ENCODE measurements at regions not wholly inside any gene's neighbourhood (a gene's known extent, or its start where the extent isn't known, plus 50 kb on each side); places are given as distances from the start of the nearest gene placed in this dataset.

DNA sequence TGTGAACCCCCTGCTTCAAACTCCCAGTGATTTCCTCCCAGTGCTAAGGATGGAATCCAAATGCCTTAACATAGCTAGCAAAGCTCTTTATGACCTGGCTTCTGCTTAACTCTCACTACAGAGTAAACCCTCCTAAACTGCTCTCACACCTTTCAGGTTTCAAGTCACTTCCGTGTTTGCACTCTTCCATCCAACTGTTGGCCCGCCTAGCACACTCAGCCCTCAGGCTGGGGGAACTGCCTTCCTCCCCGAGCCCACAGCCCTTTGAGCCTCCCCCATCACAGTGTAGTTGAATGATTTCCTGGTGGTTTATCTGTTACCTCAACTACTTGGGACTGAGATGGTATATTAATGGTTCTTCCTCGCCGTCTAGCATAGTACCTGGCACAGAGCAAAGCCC is 342.5 kb downstream of the NPIPA8 start:
- ChIA-PET CTCF (no interaction called here), POLR2A (ENCODE audit: low non-redundant PET) (no interaction called here)
- DNase-seq (ENCODE audit: low spot score) = no peak
- TF ChIP-seq CTCF (conservative IDR thresholded peaks at IDR 0.05; ENCODE audit: low read depth) = no peak
- no peak overlapping the region for H3K27ac ChIP-seq

DNA sequence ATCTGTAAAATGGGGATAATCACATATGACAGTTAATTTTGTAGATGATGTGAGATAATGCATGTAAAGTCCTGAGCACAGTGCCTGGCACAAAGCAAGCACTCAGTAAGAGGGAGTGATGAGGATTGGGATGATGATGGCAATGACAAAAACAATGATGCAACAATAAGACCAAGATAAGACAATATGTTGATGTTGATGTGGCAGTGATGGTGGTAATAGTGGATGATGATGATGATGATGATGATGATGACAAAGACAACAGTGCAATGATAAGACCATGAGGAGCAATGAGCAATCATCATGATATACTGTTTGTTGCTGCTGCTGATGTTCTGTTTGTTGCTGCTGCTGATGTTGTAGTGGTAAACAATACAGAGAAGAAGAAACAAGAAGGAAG is 344.1 kb downstream of the NPIPA8 start:
- TF ChIP-seq CTCF (conservative IDR thresholded peaks at IDR 0.05; ENCODE audit: low read depth) = no peak
- no peak for DNase-seq (ENCODE audit: low spot score)
- CTCF ChIA-PET = no interaction called here
- no peak overlapping the region for H3K27ac ChIP-seq
- POLR2A ChIA-PET (ENCODE audit: low non-redundant PET) = no interaction called here

DNA sequence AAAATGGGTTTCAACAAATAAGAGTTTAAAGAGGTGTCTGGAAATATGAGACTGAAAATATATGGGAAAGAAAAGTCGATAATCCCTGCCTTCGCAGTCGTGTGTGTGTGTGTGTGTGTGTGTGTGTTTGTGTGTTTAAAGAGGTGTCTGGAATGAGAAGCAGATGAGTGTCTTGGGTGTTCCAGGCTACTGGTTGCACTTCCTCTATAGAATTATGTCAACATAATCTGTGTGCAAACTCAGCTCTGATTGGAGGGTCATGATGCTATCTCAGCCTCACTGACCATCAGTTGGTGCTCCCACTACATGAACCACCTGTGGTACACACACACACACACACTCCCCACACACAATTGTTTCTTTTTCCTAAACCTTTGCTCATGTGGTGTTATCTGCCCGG is 347.3 kb downstream of the NPIPA8 start:
- CTCF ChIA-PET = no interaction called here
- no peak for TF ChIP-seq CTCF (conservative IDR thresholded peaks at IDR 0.05; ENCODE audit: low read depth)

DNA sequence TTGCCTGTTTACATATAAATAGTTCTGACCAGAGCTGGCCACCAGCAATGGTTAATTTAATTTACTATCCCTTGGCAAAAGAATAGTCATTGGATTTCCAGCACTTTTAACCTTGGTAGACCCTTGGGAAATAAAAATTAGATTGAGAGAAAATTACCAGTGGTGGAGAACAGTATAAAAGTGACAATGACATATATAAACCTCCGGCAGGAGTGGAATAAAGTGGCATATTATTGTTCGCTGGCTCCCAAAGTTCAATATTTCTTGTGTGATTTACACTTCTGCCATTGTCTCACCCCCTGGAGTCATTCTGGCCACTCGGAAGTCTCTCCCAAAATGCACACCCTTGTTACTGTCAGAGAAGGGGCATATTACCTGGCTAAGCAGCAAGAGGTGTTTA is 347.7 kb downstream of the NPIPA8 start:
- DNase-seq (ENCODE audit: low spot score) = no peak
- TF ChIP-seq CTCF (conservative IDR thresholded peaks at IDR 0.05; ENCODE audit: low read depth) = no peak
- no peak overlapping the region for H3K27ac ChIP-seq
- CTCF ChIA-PET = interaction anchor here (0.8 kb wide), 1 partner anchor 761 kb away, joined by 4 read pairs; no protein-coding TSS in a partner anchor
- POLR2A ChIA-PET (ENCODE audit: low non-redundant PET) = no interaction called here

More for the DNA sequence above, 347.3 kb downstream of the NPIPA8 start:
- DNase-seq (ENCODE audit: low spot score) = no peak
- POLR2A ChIA-PET (ENCODE audit: low non-redundant PET) = no interaction called here
- no peak overlapping the region for H3K27ac ChIP-seq

DNA sequence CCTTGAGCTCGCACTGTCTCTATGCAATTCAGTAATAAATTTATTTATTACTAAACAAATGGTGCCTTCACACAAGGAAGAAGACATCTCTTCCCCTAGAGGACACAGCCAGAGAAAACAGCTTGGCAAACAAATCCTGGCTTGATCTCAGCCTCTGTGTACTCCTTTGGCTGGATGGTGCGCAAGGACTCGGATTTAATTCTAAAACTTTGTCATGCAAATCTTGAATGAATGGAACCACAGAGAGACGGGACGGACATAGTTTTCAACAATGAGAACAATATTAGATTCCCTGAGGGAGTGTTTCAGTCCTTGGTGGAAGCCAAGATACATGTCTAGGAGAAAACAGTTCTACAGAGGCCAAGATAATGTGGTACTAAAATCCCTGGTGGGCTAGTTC is 349.5 kb downstream of the NPIPA8 start:
- ChIA-PET CTCF (no interaction called here), POLR2A (ENCODE audit: low non-redundant PET) (no interaction called here)
- TF ChIP-seq CTCF (conservative IDR thresholded peaks at IDR 0.05; ENCODE audit: low read depth) = no peak
- no peak overlapping the region for H3K27ac ChIP-seq
- no peak for DNase-seq (ENCODE audit: low spot score)

DNA sequence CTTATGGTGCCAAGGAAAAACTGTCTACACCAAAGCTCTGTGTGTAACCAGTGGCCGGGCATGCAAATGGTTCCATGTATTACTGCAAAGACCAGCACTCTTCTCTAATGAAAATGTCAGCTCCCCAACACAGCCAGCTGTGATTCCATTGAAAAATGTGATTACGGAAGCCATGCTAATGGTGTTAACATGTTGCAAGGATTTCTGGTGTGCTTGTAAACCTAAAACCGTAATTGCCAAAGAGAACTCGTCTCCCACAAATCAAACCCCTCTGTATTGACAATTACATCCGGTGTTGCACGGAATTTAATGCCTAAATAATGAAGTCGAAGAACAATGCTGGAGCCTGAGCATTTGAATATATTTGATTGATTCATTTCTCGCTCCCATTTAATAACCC is 351.7 kb downstream of the NPIPA8 start:
- TF ChIP-seq CTCF (conservative IDR thresholded peaks at IDR 0.05; ENCODE audit: low read depth) = no peak
- POLR2A ChIA-PET (ENCODE audit: low non-redundant PET) = no interaction called here
- CTCF ChIA-PET = interaction anchor here (0.7 kb wide), 1 partner anchor 45 kb away, joined by 3 read pairs; no protein-coding TSS in a partner anchor
- DNase-seq (ENCODE audit: low spot score) = no peak
- no peak overlapping the region for H3K27ac ChIP-seq

All from RWPE1 (cell line).